Thoracic aorta (tissue), 2 donors: ENCODE measurements at regions not wholly inside any gene's neighbourhood (a gene's known extent, or its start where the extent isn't known, plus 50 kb on each side); places are given as distances from the start of the nearest gene placed in this dataset.

Source experiments
- ATAC-seq: fragments of 150-250 bp; one replicate; pipeline ENCODE4 v1.8.0; 2017; ENCODE audit warnings: low read depth; ENCODE audit not compliant: insufficient number of reproducible peaks, low FRiP score
- DNase-seq: peaks from one replicate; pipeline ENCODE4 v3.0.0-alpha.2; 2020; ENCODE audit warnings: low spot score
- H3K27ac ChIP-seq, 2 donors: fragments of 200-600 bp; sonication (generic); 1 replicate in 1 of 2; 2 replicates in 1 of 2; pipeline ENCODE4 v1.5.1; 2016; ENCODE audit warnings: mild to moderate bottlenecking in 2 of 2, moderate library complexity in 2 of 2
- H3K27me3 ChIP-seq: fragments of 200-600 bp; sonication (generic); replicated peaks from 2 replicates; pipeline ENCODE4 v1.6.0; 2016; ENCODE audit warnings: mild to moderate bottlenecking; ENCODE audit not compliant: insufficient read depth
- H3K36me3 ChIP-seq: fragments of 200-600 bp; sonication (generic); one replicate; pipeline ENCODE4 v1.5.1; 2016
- H3K4me1 ChIP-seq, 2 donors: fragments of 200-600 bp; sonication (generic); 1 replicate in 1 of 2; 2 replicates in 1 of 2; pipeline versions ENCODE4 v1.5.1 to v1.6.0; 2016; ENCODE audit warnings: low read depth in 2 of 2, mild to moderate bottlenecking in 1 of 2; ENCODE audit not compliant: control insufficient read depth in 1 of 2
- H3K4me3 ChIP-seq: fragments of 200-600 bp; sonication (generic); 2 replicates; pipeline ENCODE4 v1.5.1; 2016; ENCODE audit warnings: mild to moderate bottlenecking
- H3K9me3 ChIP-seq: fragments of 200-600 bp; sonication (generic); 2 replicates; pipeline ENCODE4 v1.5.1; 2016
- CTCF ChIP-seq: fragments of 200-600 bp; sonication (generic); IDR thresholded peaks from one replicate; pipeline ENCODE4 v1.5.1; 2019; ENCODE audit warnings: antibody characterized with exemption

GRCh38 chr9:28583832-28584231, 1010.6 kb upstream of the C9orf72 start:
- H3K36me3 ChIP-seq, result no peaks in the 10 kb centered on the region
- no peak overlapping the region for H3K4me3 ChIP-seq
- H3K9me3 ChIP-seq, result no peaks in the 10 kb centered on the region
- H3K27me3 ChIP-seq, result no peaks in the 10 kb centered on the region
- no peak overlapping the region for H3K27ac ChIP-seq
- TF ChIP-seq CTCF, result no peak
- no peak for ATAC-seq
- no peaks in the 10 kb centered on the region for H3K4me1 ChIP-seq
- no peak for DNase-seq

DNA sequence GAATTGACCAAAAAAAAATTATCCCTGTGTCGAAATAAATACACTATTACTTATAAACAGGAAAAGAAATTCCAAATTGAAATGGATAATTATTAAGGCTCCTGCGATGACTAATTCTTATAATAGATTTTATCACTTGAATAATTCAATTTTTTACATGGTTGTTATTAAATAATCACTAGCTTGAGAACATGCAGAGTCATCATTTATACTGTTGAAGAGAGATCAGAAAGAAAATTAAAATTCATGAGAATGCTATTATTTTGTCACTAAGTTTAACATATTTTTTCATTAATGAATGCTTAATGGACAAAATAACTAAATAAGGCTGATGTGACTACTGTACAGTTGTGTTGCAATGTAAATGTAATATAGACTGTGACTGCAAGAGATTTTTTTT, 1011.3 kb upstream of the C9orf72 start:
- H3K4me1 ChIP-seq, result no peaks in the 10 kb centered on the region
- no peak for TF ChIP-seq CTCF
- DNase-seq (no peak), ATAC-seq (no peak)
- no peak overlapping the region for H3K4me3 ChIP-seq
- no peaks in the 10 kb centered on the region for H3K36me3 ChIP-seq
- H3K9me3 ChIP-seq, result no peaks in the 10 kb centered on the region
- H3K27ac ChIP-seq, result no peak overlapping the region
- H3K27me3 ChIP-seq, result no peaks in the 10 kb centered on the region

GRCh38 chr9:28587052-28587451, 1013.8 kb upstream of the C9orf72 start:
- H3K4me1 ChIP-seq, result no peaks in the 10 kb centered on the region
- H3K4me3 ChIP-seq, result no peak overlapping the region
- DNase-seq, result no peak
- no peaks in the 10 kb centered on the region for H3K9me3 ChIP-seq
- H3K36me3 ChIP-seq, result no peaks in the 10 kb centered on the region
- TF ChIP-seq CTCF, result no peak
- no peaks in the 10 kb centered on the region for H3K27me3 ChIP-seq
- ATAC-seq, result no peak
- no peak overlapping the region for H3K27ac ChIP-seq

DNA sequence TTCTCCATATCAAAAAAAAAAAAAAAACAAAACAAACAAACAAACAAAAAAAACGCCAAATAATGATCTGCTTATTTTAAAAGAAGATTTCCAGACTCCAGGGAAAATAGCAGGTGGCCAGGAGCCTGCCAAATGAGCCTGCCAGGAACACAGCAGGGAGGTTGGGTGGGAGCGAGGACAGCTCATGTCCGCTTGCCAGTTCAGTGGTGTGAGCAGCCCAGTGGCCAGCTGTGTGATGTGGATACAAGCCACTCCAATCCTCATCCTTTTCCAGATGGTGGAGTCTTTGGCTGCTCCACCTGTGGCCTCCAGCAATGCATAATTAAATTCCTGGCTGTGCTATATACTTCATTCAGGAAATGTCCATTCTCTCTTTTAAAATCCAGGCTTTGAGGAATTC, 1025.1 kb upstream of the C9orf72 start:
- ATAC-seq, result no peak
- no peak for TF ChIP-seq CTCF

GRCh38 chr9:28600226-28600625, 1026.9 kb upstream of the C9orf72 start:
- H3K4me1 ChIP-seq, result no peaks in the 10 kb centered on the region
- no peak for DNase-seq
- H3K27me3 ChIP-seq, result no peaks in the 10 kb centered on the region
- H3K27ac ChIP-seq, result no peak overlapping the region
- no peak for ATAC-seq
- H3K36me3 ChIP-seq, result no peaks in the 10 kb centered on the region
- H3K9me3 ChIP-seq, result no peaks in the 10 kb centered on the region
- no peak overlapping the region for H3K4me3 ChIP-seq
- TF ChIP-seq CTCF, result no peak

More for the DNA sequence above, 1025.1 kb upstream of the C9orf72 start:
- no peak for DNase-seq
- no peak overlapping the region for H3K27ac ChIP-seq
- H3K4me1 ChIP-seq, result no peaks in the 10 kb centered on the region
- H3K36me3 ChIP-seq, result no peaks in the 10 kb centered on the region
- H3K4me3 ChIP-seq, result no peak overlapping the region
- H3K27me3 ChIP-seq, result no peaks in the 10 kb centered on the region
- no peaks in the 10 kb centered on the region for H3K9me3 ChIP-seq
